K562 (cell line): ENCODE measurements at regions not wholly inside any gene's neighbourhood (a gene's known extent, or its start where the extent isn't known, plus 50 kb on each side); places are given as distances from the start of the nearest gene placed in this dataset.

Experiments
- ATAC-seq: fragments of 200-7000 bp; cut with Tn5 transposase; 3 replicates; pipeline ENCODE4 v1.9.1; 2020; ENCODE audit warnings: moderate library complexity
- BruUV-seq: library from RNA; stranded (reverse); fragments of 400-500 nt; replicated peaks from 2 replicates; lab custom pipeline; 2021; lab: Mats Ljungman, UMichigan
- CTCF ChIA-PET: fragments of 300-600 bp; formaldehyde crosslinking; extraction: SDS; loops from one replicate; lab custom pipeline; 2021; ENCODE audit warnings: low intra/inter-chr PET ratio; lab: Yijun Ruan, JAX
- POLR2A ChIA-PET: fragments of 300-600, 350-650 bp; sonication (Branson Sonifier 250); formaldehyde crosslinking; extraction: SDS; loops from one replicate; lab custom pipeline; 2021; ENCODE audit warnings: antibody characterized with exemption, inconsistent platforms; lab: Yijun Ruan, JAX
- DNase-seq, 4 experiments: peaks; one replicate each; pipeline versions ENCODE4 v3.0.0 to v3.0.0-alpha.2; 2011 to 2018; ENCODE audit warnings: low spot score in 3 of 4, mixed read lengths in 3 of 4; ENCODE audit errors: extremely low read depth in 1 of 4
- FAIRE-seq: peaks from 2 replicates; lab custom pipeline; 2011; peaks lifted over from hg19 to GRCh38; lab: Jason Lieb, UNC
- H2AFZ ChIP-seq: 2 replicates; pipeline ENCODE4 v1.6.0; 2011; ENCODE audit warnings: low read depth, low read length, control low read depth, inconsistent platforms
- H3K27ac ChIP-seq: fragments of 200-600 bp; 3 replicates; pipeline ENCODE4 v1.8.0; 2011; ENCODE audit warnings: low read depth, mild to moderate bottlenecking, control low read depth, inconsistent platforms, low read length, moderate library complexity, mixed read lengths; ENCODE audit errors: extremely low read depth
- H3K27me3 ChIP-seq, 2 experiments: fragments of 300-600 bp in 1 of 2; 2 replicates in 1 of 2; 3 replicates in 1 of 2; pipeline versions ENCODE4 v1.6.0 to v1.8.0; 2011; ENCODE audit warnings: inconsistent platforms in 2 of 2, low read length in 2 of 2, mild to moderate bottlenecking in 1 of 2, mixed read lengths in 1 of 2, moderate library complexity in 1 of 2; ENCODE audit not compliant: control insufficient read depth in 2 of 2, insufficient read depth in 2 of 2
- H3K36me3 ChIP-seq: fragments of 300-600 bp; 3 replicates; pipeline ENCODE4 v1.8.0; 2011; ENCODE audit warnings: mild to moderate bottlenecking, low read length, inconsistent platforms; ENCODE audit not compliant: control insufficient read depth, insufficient read depth
- H3K4me1 ChIP-seq, 2 experiments: fragments of 200-600 bp in 1 of 2; replicated peaks in 1 of 2; 2 replicates in 1 of 2; 3 replicates in 1 of 2; pipeline versions ENCODE4 v1.5.1 to v1.8.0; 2011; ENCODE audit warnings: inconsistent platforms in 2 of 2, low read length in 2 of 2, mild to moderate bottlenecking in 1 of 2, mixed read lengths in 1 of 2, moderate library complexity in 1 of 2; ENCODE audit not compliant: control insufficient read depth in 2 of 2, insufficient read depth in 2 of 2
- H3K4me2 ChIP-seq: 2 replicates; pipeline ENCODE4 v1.6.1; 2011; ENCODE audit warnings: low read length, control low read depth, inconsistent platforms, mixed read lengths; ENCODE audit not compliant: insufficient read depth
- H3K4me3 ChIP-seq: fragments of 200-600 bp; sonication (generic), shearing (Covaris generic); 2 replicates; pipeline ENCODE4 v1.5.1; 2016; ENCODE audit warnings: control low read depth, inconsistent platforms
- H3K79me2 ChIP-seq: fragments of 200-600 bp; 3 replicates; pipeline ENCODE4 v1.8.0; 2011; ENCODE audit warnings: low read length, inconsistent platforms; ENCODE audit not compliant: control insufficient read depth, insufficient read depth
- H3K9ac ChIP-seq, 2 experiments: 2 replicates each; pipeline versions ENCODE4 v1.6.0 to v1.6.1; 2011; ENCODE audit warnings: low read depth in 2 of 2, low read length in 2 of 2, control low read depth in 1 of 2, inconsistent platforms in 1 of 2, mild to moderate bottlenecking in 1 of 2, mixed read lengths in 1 of 2; ENCODE audit not compliant: insufficient read depth in 1 of 2
- H3K9me1 ChIP-seq: one replicate; pipeline ENCODE4 v1.6.0; 2011; ENCODE audit warnings: inconsistent platforms, mild to moderate bottlenecking, low read length, moderate library complexity; ENCODE audit not compliant: control insufficient read depth, insufficient read depth
- H3K9me3 ChIP-seq: replicated peaks from 2 replicates; pipeline ENCODE4 v1.5.1; 2011; ENCODE audit warnings: low read depth, low read length, inconsistent platforms; ENCODE audit not compliant: control insufficient read depth, insufficient read depth
- H4K20me1 ChIP-seq: replicated peaks from 2 replicates; pipeline ENCODE4 v1.6.1; 2011; ENCODE audit warnings: low read length, inconsistent platforms, mixed read lengths; ENCODE audit not compliant: control insufficient read depth, insufficient read depth
- CREB1 ChIP-seq, 2 experiments: sonication (generic) in 1 of 2; formaldehyde crosslinking in 1 of 2; IDR thresholded peaks; 2 replicates each; pipeline versions ENCODE4 v1.6.1 to v1.8.0; 2012 to 2022; ENCODE audit warnings: inconsistent platforms in 1 of 2, mild to moderate bottlenecking in 1 of 2, missing genetic modification reagents in 1 of 2, moderate library complexity in 1 of 2
- HES1 ChIP-seq: fragments of 450-650 bp; IDR thresholded peaks from 2 replicates; pipeline ENCODE4 v1.6.1; 2016; ENCODE audit warnings: low read depth, mild to moderate bottlenecking, moderate library complexity
- IFI16 ChIP-seq: fragments of 250-450 bp; sonication (Bioruptor Pico); IDR thresholded peaks from 2 replicates; pipeline ENCODE4 v2.1.2; 2022; ENCODE audit warnings: mild to moderate bottlenecking, inconsistent platforms
- MAFK ChIP-seq: IDR thresholded peaks from 2 replicates; pipeline ENCODE4 v1.6.1; 2011; ENCODE audit warnings: low read length, improper control_type of control experiment
- SAFB ChIP-seq: fragments of 200-400 bp; formaldehyde crosslinking; IDR thresholded peaks from 2 replicates; pipeline ENCODE4 v1.6.1; 2017; ENCODE audit warnings: low read depth, low read length, borderline replicate concordance
- THRAP3 ChIP-seq: fragments of 450-650 bp; IDR thresholded peaks from 2 replicates; pipeline ENCODE4 v1.6.1; 2016; ENCODE audit warnings: mild to moderate bottlenecking, inconsistent platforms, borderline replicate concordance
- ZNF232 ChIP-seq: sonication (generic); formaldehyde crosslinking; IDR thresholded peaks from 2 replicates; pipeline ENCODE4 v1.8.0; 2022; ENCODE audit warnings: mild to moderate bottlenecking, missing genetic modification reagents
- ZNF324 ChIP-seq: fragments of 250-450 bp; sonication (Bioruptor Pico); IDR thresholded peaks from 2 replicates; pipeline ENCODE4 v1.4.0; 2020; ENCODE audit warnings: mild to moderate bottlenecking
- WGBS: fragments of 100-300 bp; shearing (Covaris generic); methylation state at CpG from one replicate; pipeline ENCODE4 v1.1.6; 2016; ENCODE audit warnings: low coverage, mixed read lengths; ENCODE audit not compliant: insufficient coverage; ENCODE audit errors: missing lambda C conversion rate; 5-methylcytosine and 5-hydroxymethylcytosine counted together
- in situ Hi-C: fragments of 300-500 bp; cut with MboI; formaldehyde crosslinking; loops from 4 replicates; pipeline ENCODE4 v1.15.0; 2018; ENCODE audit warnings: inconsistent platforms, mixed read lengths
- intact Hi-C: fragments of 100-400 bp; cut with micrococcal nuclease; formaldehyde crosslinking; loops from 2 replicates; pipeline ENCODE4 v1.14.2; 2022

DNA sequence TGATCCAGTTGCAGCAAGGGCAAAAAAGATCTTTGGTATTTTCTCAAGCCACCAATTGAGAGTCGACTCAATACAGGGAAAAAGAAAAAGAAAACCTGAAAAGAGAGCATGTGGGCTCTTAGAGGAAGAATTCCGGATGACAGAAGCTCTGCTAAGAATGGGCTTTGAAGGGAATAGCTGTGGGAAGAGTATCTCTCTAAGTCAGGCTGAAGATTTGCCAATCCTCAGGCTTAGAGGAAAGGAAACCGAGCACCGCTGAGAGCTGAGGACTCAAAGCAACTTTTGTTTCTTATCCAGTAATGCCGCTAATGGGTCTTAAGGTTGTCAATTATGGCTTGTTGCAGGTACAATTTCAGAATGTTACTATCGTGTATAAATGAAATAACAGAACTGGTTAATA is 166.4 kb downstream of the EFNB2 start:
- DNase-seq (no peak), ATAC-seq (no peak), FAIRE-seq (no peak)
- Histone ChIP-seq H3K9ac (no peak overlapping the region), H3K27me3 (no peaks in the 10 kb centered on the region), H3K9me1 (no peaks in the 10 kb centered on the region), H3K9me3 (no peaks in the 10 kb centered on the region), H3K4me1 (no peaks in the 10 kb centered on the region), H3K27ac (no peak overlapping the region), H3K79me2 (no peaks in the 10 kb centered on the region), H2AFZ (no peak overlapping the region), H3K4me2 (no peak overlapping the region), H4K20me1 (no peaks in the 10 kb centered on the region), H3K36me3 (no peaks in the 10 kb centered on the region), H3K4me3 (no peak overlapping the region)
- ChIA-PET POLR2A (no interaction called here), CTCF (no interaction called here)
- 3% methylated on average over 5 of the region's 6 CpGs for WGBS
- in situ Hi-C loops (no loop called here), intact Hi-C loops (no loop called here)
- no TSS peak for BruUV-seq
- TF ChIP-seq IFI16 (no peak), THRAP3 (no peak), MAFK (no peak), ZNF232 (CRISPR knock-in tag) (no peak), SAFB (no peak), ZNF324 (no peak), CREB1 (IDR thresholded peaks at IDR 0.05) (no peak), CREB1 (CRISPR knock-in tag; IDR thresholded peaks at IDR 0.05) (no peak), HES1 (no peak)
